Adrenal gland (tissue), 5 donors: ENCODE measurements at regions not wholly inside any gene's neighbourhood (a gene's known extent, or its start where the extent isn't known, plus 50 kb on each side); places are given as distances from the start of the nearest gene placed in this dataset.

ENCODE experiments used
- POLR2A ChIP-seq, 2 donors: fragments of 450-650 bp; IDR thresholded peaks; one replicate each; pipeline ENCODE4 v1.6.1; 2017; ENCODE audit warnings: antibody characterized with exemption in 2 of 2, mild to moderate bottlenecking in 2 of 2, moderate library complexity in 1 of 2
- TF ChIP-seq, protein P1 (sequence below), 6 experiments: fragments of 450-650 bp in 4 of 6; fragments of 200-600 bp in 2 of 6; sonication (generic) in 1 of 6; IDR thresholded peaks; 1 replicate in 5 of 6; 2 replicates in 1 of 6; pipeline versions ENCODE4 v1.5.1 to v1.8.0; 2016 to 2021; ENCODE audit warnings: antibody characterized with exemption in 6 of 6, mild to moderate bottlenecking in 2 of 6, moderate library complexity in 1 of 6
- donor health status: DM: no; HTN: no; CAD: no.

DNA sequence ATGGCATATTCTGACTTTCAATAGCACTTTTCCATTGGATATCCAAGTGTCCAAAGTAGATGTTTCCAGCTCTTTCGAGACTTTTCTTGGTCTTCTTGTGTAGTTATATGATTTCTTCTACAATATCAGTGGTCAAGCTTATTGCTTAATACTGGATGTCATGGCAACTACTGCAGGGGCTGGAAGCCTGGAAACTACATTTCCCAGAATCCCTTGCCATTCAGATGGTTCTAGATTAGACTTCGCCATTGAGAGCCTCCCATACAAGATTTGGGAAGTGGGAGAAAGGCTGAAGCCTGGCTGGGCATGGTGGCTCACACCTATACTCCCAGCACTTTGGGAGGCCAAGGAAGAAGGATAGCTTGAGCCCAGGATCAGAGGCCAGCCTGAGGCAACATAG, 153.6 kb downstream of the C16orf95 start:
- TF ChIP-seq, protein P1, sequence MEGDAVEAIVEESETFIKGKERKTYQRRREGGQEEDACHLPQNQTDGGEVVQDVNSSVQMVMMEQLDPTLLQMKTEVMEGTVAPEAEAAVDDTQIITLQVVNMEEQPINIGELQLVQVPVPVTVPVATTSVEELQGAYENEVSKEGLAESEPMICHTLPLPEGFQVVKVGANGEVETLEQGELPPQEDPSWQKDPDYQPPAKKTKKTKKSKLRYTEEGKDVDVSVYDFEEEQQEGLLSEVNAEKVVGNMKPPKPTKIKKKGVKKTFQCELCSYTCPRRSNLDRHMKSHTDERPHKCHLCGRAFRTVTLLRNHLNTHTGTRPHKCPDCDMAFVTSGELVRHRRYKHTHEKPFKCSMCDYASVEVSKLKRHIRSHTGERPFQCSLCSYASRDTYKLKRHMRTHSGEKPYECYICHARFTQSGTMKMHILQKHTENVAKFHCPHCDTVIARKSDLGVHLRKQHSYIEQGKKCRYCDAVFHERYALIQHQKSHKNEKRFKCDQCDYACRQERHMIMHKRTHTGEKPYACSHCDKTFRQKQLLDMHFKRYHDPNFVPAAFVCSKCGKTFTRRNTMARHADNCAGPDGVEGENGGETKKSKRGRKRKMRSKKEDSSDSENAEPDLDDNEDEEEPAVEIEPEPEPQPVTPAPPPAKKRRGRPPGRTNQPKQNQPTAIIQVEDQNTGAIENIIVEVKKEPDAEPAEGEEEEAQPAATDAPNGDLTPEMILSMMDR (IDR thresholded peaks at IDR 0.05), result no peak
- TF ChIP-seq POLR2A (IDR thresholded peaks at IDR 0.05), result no peak
